GM18870 (cell line): ENCODE measurements at regions not wholly inside any gene's neighbourhood (a gene's known extent, or its start where the extent isn't known, plus 50 kb on each side); places are given as distances from the start of the nearest gene placed in this dataset.

ENCODE experiments used
- ATAC-seq: cut with Tn5 transposase; IDR thresholded peaks from one replicate; pipeline ENCODE4 v1.9.1; 2021; ENCODE audit warnings: moderate library complexity; ENCODE audit not compliant: unreplicated experiment

- no peak for ATAC-seq
Observed at GRCh38 chr2:225340923-225341322, 58.6 kb upstream of the NYAP2 start.

- ATAC-seq = no peak
Observed at GRCh38 chr2:225337183-225337582, 62.3 kb upstream of the NYAP2 start.

DNA sequence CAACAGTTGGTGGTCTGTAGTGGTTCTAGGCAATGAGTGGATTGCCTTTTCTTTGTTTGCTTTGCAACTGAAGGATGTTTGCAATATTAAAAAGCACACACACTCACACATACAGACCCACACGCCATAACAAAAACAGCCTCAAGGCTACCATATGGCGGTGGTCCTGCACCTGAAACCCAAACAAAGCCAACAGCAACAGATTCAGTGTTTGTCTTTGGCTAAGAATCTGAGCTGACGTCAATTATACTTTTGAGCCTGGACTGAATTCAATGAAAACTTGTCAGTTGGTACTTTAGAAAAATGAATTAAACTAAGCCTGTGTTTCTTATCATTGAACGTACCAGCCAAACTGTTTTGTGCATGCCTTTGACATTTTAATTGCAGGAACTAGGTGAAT lies 65.0 kb upstream of the NYAP2 start:
- no peak for ATAC-seq

- peak; percentile 43 for ATAC-seq
Observed at GRCh38 chr2:225328192-225328591, 71.3 kb upstream of the NYAP2 start.

GRCh38 chr2:225326969-225327368 lies 72.5 kb upstream of the NYAP2 start:
- no peak for ATAC-seq

- no peak for ATAC-seq
Observed at GRCh38 chr2:225319872-225320271, 79.6 kb upstream of the NYAP2 start.

- no peak for ATAC-seq
Observed at GRCh38 chr2:225318440-225318839, 81.1 kb upstream of the NYAP2 start.

DNA sequence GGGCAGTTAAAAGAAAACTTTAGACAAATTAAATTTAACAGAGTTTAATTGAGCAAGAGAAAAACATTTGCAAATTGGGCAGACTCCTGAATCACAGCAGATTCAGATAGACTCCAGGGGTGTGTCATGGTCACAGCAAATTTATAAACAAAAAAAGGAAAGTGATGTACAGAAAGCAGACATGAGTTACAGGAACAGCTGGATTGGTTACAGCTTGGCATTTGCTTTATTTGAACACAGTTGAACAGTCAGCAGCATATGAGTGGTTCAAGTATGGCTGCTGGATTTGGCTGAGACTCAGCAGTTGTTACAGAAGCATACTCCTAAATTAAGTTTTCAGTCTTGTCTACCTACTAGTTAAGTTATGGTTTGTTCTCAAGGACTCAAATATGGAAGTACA lies 82.3 kb upstream of the NYAP2 start:
- ATAC-seq = no peak

GRCh38 chr2:225310745-225311144 lies 88.8 kb upstream of the NYAP2 start:
- ATAC-seq = no peak

DNA sequence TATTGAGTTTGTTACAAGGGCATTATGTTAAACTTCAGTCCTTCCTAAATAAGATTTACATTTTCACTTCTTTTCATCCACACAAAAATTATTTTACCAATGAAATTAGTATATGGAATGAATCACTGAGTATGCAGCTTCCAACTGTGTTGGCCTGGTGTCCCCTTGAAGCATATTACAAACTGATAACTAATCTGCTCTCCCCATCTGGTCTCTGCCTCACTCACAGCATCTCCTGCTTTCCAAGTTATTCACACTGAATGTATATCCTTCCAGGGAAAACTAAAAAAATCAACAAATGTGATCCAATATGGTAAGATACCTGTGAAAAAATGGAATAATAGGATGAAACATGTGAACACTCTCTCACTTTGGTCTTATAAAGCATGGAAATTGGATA lies 90.0 kb upstream of the NYAP2 start:
- no peak for ATAC-seq

- ATAC-seq = no peak
Observed at GRCh38 chr2:225296951-225297350, 102.6 kb upstream of the NYAP2 start.

- no peak for ATAC-seq
Observed at GRCh38 chr2:225295102-225295501, 104.4 kb upstream of the NYAP2 start.

- no peak for ATAC-seq
Observed at GRCh38 chr2:225293638-225294037, 105.9 kb upstream of the NYAP2 start.

GRCh38 chr2:225290757-225291400 lies 108.6 kb upstream of the NYAP2 start:
- no peak for ATAC-seq

DNA sequence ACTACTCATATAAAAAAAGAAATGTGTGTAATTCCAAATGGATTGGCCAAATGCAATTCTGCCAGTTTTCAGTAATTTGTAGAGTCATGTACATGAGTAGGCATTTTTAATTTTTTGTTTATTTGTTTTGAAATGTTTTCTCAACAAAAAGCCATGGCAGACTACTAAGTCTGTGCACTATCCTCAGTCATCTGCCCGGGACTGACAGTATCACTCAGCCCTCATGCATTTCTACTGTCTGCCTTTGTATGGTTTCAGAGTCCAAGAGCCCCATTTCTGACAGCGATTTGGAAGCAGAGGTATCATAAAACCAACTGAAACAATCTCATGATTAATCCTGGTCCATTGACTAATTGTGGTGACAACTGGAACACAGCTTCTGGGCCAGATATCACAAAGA lies 109.9 kb upstream of the NYAP2 start:
- ATAC-seq = no peak

DNA sequence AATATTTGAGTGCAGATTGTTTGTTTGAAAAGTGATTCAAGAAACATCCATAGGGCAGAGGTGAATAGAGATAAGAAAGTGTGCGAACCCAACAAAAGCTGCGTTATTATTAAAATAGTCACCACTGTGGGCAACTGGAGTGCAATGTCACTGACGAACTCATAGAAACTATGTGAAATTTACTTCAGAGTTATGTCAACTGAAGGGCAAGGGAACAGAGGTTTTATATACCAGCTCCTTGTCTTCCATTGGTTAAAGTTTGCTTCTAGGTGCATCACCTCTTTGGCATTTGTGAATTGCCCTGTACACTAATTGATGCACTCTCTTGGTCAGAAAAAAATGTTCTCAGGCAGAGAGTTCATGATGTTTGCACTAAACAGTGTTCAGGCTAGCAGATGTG lies 110.5 kb upstream of the NYAP2 start:
- ATAC-seq = no peak

GRCh38 chr2:225282858-225283710 lies 116.4 kb upstream of the NYAP2 start:
- peak; percentile 73 for ATAC-seq

DNA sequence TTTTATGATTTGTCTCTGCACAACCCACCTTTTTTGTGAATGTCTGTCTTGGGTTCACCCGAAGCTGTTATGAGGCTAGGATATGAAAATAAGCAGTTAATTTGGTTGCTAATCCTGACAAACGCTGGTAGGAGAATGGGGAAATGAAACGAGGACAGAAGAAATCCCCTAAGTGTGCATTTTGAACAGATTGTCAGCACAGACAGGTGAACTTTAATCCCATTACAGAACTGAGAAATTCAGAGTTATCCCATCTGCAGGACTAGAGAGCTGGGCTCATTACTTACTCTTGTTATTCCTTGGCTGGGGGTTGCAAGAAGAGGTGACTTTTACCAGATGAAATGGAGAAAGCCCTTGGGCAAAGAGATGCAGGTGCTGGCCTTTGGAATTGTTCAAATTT lies 123.3 kb upstream of the NYAP2 start:
- peak; percentile 91 for ATAC-seq

DNA sequence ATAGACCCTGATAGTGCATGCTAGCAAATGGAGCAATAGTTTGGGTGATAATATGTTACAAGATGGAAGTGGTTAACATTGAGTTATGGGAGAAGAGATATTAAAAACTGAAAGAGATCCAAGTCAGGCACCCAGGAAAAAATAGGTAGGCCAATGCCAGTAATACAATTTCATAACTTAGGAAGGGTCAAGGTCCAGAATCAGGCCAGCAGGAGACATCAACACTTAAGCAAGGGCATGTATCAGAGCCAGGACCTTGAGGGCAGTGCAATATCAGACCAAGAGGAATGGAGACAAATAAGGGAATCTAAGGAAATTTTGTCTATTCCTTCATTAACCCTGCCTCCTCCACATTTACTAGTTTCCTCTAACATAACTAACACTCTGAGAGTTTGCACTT lies 124.1 kb upstream of the NYAP2 start:
- no peak for ATAC-seq

DNA sequence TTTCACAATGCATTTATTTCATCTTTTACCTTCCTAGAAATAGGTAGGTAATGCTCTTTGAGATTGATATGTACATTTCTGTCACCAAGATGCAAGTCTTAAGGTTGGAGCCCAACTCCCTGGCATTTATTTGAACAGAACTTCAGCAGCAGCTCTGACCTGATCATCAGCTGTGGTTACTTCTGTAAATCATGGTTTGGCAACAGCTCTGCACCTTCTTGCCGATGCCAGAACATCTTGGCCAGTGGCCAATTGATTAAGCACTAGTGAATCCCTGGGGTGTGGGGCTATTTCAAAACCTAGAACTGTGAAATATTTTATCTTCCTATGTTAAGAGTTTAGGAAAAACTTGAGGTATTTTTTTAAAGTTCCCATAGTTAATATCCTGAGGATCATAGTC lies 124.8 kb upstream of the NYAP2 start:
- peak; percentile 28 for ATAC-seq

- ATAC-seq = no peak
Observed at GRCh38 chr2:225272173-225272572, 127.3 kb upstream of the NYAP2 start.

DNA sequence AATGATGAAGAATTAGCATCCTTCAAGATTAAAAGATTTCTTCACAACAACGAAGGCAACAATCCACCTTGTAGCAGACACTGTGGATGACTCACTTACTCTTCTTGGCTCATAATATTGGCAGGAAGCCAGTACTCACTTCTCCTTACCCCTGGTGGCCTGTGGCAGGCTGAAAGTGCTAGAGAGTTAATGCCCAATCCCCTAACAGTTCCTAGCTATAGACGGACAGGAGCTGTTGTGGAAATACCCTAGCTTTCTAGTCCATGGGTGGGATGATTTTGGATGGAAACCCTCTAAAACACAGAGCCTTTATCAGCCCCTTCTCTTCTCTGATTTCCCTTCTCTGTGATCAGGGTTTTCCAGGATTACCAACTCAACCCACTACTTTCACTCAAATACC lies 128.6 kb upstream of the NYAP2 start:
- ATAC-seq = peak; percentile 99

GRCh38 chr2:225270053-225270452 lies 129.5 kb upstream of the NYAP2 start:
- no peak for ATAC-seq
